MG63 (cell line): ENCODE measurements at regions not wholly inside any gene's neighbourhood (a gene's known extent, or its start where the extent isn't known, plus 50 kb on each side); places are given as distances from the start of the nearest gene placed in this dataset.
"Not testable (repeated sequence)": the region's sequence is repeated elsewhere in the genome, so short reads cannot be mapped to it uniquely, and the experiment has no call there.

Experiments used
- DNase-seq: peaks from one replicate; pipeline ENCODE4 v3.0.0-alpha.2; 2020
- H3K27me3 ChIP-seq: fragments of 250-450 bp; sonication (Bioruptor Pico); 2 replicates; pipeline ENCODE4 v1.5.1; 2020; ENCODE audit warnings: mild to moderate bottlenecking, moderate library complexity
- H3K36me3 ChIP-seq: fragments of 250-450 bp; sonication (Bioruptor Pico); 2 replicates; pipeline ENCODE4 v1.5.1; 2020; ENCODE audit warnings: mild to moderate bottlenecking, moderate library complexity
- H3K4me3 ChIP-seq: fragments of 250-450 bp; sonication (Bioruptor Pico); 2 replicates; pipeline ENCODE4 v1.5.1; 2020; ENCODE audit warnings: mild to moderate bottlenecking, moderate library complexity
- H3K9me3 ChIP-seq: fragments of 250-450 bp; sonication (Bioruptor Pico); 2 replicates; pipeline ENCODE4 v1.5.1; 2020; ENCODE audit warnings: mild to moderate bottlenecking, moderate library complexity

DNA sequence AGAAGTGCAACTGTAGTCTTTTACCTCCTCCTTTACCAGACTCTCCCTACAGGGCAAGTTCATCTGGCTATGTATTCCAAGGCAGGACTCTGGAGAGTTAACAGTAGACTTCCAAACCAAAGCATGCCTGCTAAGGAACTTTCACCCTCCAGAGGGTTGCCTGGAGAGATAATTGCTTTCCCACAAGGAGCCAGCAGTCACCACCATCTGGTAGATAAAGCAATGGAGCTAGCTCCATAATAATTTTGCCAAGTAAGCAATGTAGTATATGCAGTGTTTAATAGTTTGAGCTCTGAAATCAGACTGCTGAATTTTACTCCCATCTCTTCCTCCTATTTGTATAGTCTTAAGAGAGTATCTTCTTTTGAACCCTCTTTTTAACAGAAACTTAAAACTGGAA lies 566.8 kb upstream of the PTGER4 start:
- peaks cover 2% of the 10 kb centered on the region; the same call in 1 of the 2 replicates for H3K9me3 ChIP-seq
- no peak for DNase-seq
- no peak overlapping the region for H3K4me3 ChIP-seq

DNA sequence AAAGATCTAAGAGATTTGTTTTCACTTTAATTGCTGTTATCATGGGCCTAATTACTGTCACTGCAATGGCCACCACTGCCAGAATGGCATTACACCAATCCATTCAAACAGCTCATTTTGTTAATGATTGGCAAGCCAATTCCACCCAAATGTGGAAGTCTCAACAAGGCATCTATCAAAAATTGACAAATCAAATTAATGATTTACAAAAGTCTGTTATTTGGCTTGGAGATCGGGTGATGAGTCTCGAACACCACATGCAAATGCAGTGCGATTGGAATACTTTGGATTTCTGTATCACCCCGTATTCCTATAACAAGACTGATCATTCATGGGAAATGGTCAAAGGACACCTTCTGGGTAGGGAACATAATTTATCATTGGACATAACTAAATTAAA lies 568.7 kb upstream of the PTGER4 start:
- H3K36me3 ChIP-seq, H3K9me3 ChIP-seq, DNase-seq, H3K4me3 ChIP-seq, H3K27me3 ChIP-seq: not testable (repeated sequence)

More for the DNA sequence above, 566.8 kb upstream of the PTGER4 start:
- Histone ChIP-seq H3K27me3 (no peaks in the 10 kb centered on the region), H3K36me3 (no peaks in the 10 kb centered on the region)

DNA sequence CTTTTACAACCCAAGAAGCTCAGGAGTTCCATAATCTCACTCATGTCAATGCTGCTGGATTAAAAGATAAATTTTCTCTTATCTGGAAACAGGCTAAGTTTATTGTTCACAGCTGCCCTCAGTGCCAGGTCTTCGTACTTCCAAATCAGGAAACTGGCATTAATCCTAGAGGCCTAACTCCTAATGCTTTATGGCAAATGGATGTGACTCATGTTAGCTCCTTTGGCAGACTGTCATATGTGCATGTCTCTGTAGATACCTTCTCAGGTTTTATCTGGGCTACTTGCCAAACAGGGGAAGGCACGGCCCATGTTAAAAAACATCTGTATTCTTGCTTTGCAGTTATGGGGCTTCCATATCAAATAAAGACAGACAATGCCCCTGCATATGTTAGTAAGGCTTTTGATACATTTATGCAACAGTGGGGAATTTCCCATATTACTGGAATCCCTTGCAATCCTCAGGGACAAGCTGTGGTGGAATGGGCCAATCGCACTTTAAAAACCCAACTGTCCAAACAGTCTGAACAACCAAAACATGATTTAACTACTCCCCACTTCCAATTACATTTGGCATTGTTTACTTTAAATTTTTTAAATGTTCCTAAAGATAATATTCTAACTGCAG lies 570.8 kb upstream of the PTGER4 start:
- not testable (repeated sequence) for H3K4me3 ChIP-seq, H3K9me3 ChIP-seq, H3K36me3 ChIP-seq, H3K27me3 ChIP-seq
- DNase-seq = peak; percentile 63

DNA sequence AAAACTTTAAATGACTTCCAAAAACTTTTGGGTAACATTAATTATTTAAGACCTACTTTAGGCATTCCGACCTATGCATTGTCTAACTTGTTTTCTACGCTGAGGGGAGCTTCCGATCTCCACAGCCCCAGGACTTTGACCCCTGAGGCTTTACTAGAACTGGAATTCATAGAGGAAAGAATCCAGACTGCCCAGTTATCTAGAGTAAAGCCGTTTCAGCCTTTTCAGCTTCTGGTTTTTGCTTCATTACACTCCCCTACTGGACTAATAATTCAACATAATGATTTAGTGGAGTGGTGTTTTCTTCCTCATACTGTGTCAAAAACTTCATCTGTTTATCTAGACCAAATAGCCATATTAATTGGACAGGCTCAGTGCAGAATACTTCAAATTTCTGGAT lies 571.9 kb upstream of the PTGER4 start:
- H3K36me3 ChIP-seq, H3K9me3 ChIP-seq, DNase-seq, H3K27me3 ChIP-seq, H3K4me3 ChIP-seq: not testable (repeated sequence)

DNA sequence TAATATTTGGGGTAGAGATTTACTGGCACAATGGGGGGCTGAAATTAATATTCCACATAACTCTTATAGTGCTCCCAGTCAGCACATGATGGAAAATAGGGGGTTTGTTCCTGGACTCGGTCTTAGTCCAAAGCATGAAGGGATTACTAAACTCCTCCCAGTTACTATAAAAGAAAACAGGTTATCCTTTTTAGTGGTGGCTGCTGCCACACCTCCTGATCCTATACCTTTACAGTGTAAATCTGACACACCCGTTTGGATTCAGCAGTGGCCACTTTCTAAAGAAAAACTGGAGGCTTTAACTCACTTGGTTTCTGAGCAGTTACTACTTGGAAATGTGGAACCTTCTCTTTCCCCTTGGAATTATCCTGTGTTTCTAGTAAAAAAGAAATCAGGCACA lies 572.9 kb upstream of the PTGER4 start:
- no peak for DNase-seq
- Histone ChIP-seq H3K36me3 (no peaks in the 10 kb centered on the region), H3K4me3 (no peak overlapping the region), H3K27me3 (no peaks in the 10 kb centered on the region), H3K9me3 (no peaks in the 10 kb centered on the region; the same call in 1 of the 2 replicates)

DNA sequence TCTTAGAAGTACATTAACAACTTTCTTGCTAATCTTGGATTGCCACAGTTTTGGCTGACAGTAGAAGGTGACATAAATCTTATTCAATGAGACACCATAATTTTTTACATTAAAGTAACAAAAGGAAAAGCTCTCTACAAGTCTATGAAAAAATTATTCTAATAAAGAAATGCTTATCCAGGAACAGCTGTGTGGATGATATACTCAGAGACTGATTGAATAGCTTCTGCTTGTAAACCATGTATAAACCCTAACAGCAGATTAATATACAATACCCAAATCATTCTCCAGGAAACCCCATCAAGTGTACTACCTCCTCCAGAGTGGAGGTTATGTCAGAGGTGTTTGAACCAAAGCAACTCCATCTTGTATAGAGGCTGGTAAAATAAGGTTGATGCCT lies 581.4 kb upstream of the PTGER4 start:
- Histone ChIP-seq H3K4me3 (no peak overlapping the region), H3K9me3 (peaks cover 5% of the 10 kb centered on the region; the same call in 1 of the 2 replicates), H3K36me3 (no peaks in the 10 kb centered on the region), H3K27me3 (no peaks in the 10 kb centered on the region)
- DNase-seq = no peak

DNA sequence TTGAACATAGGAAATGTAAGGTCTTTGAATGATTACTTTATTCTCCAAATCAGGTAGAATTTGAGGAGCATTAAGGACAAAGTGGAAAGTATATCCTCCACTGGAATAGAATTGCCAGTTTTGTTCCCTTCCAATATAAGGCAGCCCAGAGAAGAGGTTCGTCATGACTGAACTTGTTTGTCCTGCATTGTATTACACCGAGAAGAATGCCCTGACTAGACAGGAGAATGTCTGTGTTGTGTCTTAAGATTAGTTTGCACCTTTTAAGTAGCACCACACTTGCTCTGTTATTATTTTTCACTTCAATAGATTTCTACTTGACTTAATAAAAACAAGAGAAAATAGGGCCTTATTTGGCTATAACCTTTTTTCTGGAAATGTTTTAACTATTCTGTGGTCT lies 586.2 kb upstream of the PTGER4 start:
- Histone ChIP-seq H3K36me3 (no peaks in the 10 kb centered on the region), H3K9me3 (peaks cover 26% of the 10 kb centered on the region), H3K27me3 (no peaks in the 10 kb centered on the region), H3K4me3 (no peak overlapping the region)
- no peak for DNase-seq

DNA sequence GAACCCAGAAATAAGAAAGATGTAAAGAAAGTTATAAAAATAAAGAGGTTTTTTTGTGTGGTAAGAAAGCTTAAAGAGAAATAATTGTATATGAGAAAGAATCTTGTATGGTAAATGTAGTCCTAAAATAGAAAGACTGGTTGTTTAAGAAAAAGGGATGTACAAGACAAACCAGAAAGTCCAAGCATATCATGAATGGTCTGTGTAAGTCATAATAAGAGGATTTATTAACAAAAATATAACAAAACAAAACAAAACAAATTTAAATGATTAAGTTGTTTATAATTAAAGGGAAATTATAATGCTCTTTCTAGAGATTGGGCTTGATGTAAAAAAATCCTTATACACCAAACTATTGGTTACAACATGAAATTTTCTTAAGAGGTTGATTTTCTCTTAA lies 590.4 kb upstream of the PTGER4 start:
- no peaks in the 10 kb centered on the region for H3K27me3 ChIP-seq
- H3K4me3 ChIP-seq = no peak overlapping the region
- H3K9me3 ChIP-seq = peaks cover 31% of the 10 kb centered on the region
- no peaks in the 10 kb centered on the region for H3K36me3 ChIP-seq
- no peak for DNase-seq

DNA sequence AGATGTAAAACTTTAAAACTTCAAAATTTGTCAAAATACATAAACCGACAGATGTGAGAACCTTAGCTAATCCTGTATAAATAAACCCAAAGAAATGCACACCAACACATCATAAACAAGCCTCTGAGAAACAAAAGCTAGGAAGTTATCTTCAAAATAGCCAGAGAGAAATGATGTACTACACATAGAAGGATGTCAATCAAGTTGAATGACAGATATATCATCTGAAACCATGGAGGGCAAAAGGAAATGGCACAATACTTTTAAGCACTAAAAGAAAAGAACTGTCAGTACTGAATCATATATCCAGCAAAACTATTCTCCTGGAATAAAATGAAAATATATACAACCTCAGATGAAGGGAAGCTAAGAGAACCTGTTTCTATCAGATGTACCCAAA lies 595.1 kb upstream of the PTGER4 start:
- peaks cover 18% of the 10 kb centered on the region for H3K9me3 ChIP-seq
- no peaks in the 10 kb centered on the region for H3K36me3 ChIP-seq
- no peak for DNase-seq
- H3K4me3 ChIP-seq = no peak overlapping the region
- H3K27me3 ChIP-seq = no peaks in the 10 kb centered on the region

DNA sequence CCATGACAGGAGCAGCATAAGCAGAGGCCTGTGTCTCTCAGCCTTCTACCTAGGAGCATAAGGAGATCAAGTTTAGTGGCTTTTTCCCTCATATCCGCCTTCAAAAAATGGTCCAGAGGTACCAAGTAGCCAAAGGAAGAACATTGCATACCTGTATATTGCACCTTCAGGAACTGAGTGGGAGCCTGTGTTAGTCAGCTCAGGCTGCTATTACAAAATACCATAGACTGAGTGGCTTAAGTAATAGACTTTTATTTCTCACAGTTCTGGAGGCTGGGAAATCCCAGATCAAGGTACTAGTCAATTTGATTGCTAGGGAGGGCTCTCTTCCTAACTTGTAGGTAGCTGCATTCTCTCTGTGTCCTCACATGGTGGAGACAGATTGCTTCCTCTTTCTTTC lies 597.4 kb upstream of the PTGER4 start:
- Histone ChIP-seq H3K9me3 (peaks cover 7% of the 10 kb centered on the region; the same call in 1 of the 2 replicates), H3K4me3 (no peak overlapping the region), H3K36me3 (no peaks in the 10 kb centered on the region), H3K27me3 (no peaks in the 10 kb centered on the region)
- DNase-seq = no peak

DNA sequence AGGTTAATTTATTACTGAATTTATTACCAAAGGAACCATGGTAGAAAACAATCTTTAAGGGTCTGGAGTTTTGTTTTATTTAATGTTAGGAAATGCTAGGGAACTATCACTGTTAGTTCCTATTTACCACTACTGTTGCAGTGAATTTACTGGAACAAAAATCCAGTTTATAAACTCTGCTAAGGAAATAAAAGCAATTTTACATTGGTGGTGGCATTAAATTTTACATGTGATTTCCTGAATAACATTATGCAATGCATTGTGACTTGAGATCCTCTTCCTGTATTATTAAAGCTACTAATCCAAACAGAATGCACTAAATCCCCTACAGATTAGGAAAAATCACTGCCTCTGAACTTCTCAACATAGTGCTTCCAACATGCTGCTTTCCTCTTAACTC lies 599.5 kb upstream of the PTGER4 start:
- Histone ChIP-seq H3K27me3 (no peaks in the 10 kb centered on the region), H3K9me3 (peaks cover 6% of the 10 kb centered on the region; the same call in 1 of the 2 replicates), H3K36me3 (no peaks in the 10 kb centered on the region), H3K4me3 (no peak overlapping the region)
- no peak for DNase-seq

DNA sequence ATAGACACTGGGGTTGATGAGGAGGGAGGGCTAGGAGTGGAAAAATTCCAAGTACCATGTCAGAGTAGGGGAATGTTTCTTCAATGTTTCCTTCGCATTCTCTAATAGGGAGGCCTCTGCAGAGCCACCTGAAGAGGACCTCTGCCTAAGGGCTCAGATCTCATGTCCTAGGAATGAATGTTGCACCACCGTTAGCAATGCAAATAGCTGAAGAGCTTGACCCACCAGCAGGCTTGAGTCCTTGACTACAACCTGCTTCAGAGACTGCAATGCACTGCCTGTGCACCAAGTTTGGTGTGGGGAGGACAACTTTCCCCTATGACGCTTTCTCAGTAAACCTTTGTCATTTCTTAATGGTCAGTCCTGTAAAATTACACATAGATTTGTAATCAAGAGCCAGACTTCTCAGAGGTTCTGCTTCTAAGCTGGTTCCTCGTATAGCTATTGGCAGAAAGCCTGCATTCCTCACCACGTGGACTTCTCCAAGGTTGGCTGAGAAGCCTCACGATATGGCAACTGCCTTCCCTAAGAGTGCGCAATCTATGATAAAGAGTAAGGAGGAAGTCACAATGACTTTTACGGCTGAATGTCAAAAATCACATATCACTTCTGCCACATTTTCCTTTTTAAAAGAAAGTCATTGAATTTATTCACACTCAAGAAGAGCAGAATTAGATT lies 600.7 kb upstream of the PTGER4 start:
- H3K9me3 ChIP-seq = no peaks in the 10 kb centered on the region; the same call in 1 of the 2 replicates
- H3K27me3 ChIP-seq = no peaks in the 10 kb centered on the region
- H3K36me3 ChIP-seq = no peaks in the 10 kb centered on the region
- DNase-seq = no peak
- no peak overlapping the region for H3K4me3 ChIP-seq

DNA sequence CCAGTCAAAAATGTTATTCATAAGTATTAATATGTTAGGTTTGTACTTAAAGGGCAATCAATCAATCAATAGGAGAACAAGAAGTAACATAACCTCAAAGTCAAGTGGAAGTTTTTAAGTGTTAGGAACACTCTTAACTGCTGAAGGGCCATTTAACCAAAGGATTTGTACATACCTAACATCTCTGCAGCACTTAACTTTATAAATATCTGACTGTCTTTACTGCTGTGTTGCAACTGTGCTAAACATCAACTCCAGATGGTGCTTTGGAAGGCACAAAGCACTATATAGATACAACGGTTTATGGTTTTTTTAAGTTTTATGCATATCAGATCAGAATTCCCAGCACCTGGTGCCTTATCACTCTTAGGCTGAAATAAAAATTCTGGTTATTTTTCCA lies 604.9 kb upstream of the PTGER4 start:
- DNase-seq = no peak
- Histone ChIP-seq H3K4me3 (no peak overlapping the region), H3K36me3 (no peaks in the 10 kb centered on the region), H3K27me3 (no peaks in the 10 kb centered on the region), H3K9me3 (no peaks in the 10 kb centered on the region; the same call in 1 of the 2 replicates)

DNA sequence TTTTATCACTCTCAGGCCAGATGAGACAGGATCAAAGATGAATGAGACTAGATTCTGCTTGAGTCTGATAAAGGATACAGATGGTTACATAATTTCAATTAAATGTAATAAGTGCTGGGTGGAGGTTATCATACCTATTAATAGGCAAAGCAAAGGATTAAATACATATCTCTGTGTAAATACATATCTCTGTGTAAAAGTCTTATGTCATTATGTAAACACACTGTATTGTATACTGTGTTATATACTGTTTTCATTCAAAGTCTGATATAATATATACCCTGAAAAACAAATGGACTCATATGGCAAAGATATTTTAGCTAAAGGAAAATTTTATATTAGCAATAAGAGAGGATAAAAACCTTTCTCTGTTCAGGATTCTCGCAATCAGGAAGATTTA lies 605.8 kb upstream of the PTGER4 start:
- Histone ChIP-seq H3K9me3 (no peaks in the 10 kb centered on the region; the same call in 1 of the 2 replicates), H3K4me3 (no peak overlapping the region), H3K36me3 (no peaks in the 10 kb centered on the region), H3K27me3 (no peaks in the 10 kb centered on the region)
- DNase-seq = no peak

DNA sequence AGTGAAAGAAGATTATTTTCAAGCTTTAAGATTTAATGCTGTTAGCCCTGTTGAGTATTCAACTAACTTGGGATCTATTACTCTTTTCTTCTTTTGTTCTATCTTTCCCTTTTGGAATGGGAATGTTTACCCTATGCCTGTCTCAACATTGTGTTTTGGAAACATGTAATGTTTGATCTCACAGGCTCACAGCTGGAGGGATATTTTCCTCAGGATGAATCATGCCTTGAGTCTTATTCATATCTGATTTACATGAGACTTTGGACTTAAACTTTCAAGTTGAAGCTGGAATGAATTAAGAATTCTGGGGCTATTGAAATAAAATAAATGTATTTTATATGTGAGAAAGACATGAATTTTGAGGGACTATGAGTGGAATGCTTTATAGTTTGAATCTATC lies 607.8 kb upstream of the PTGER4 start:
- peak; percentile 24 for DNase-seq
- H3K36me3 ChIP-seq = no peaks in the 10 kb centered on the region
- H3K9me3 ChIP-seq = no peaks in the 10 kb centered on the region; the same call in 1 of the 2 replicates
- H3K4me3 ChIP-seq = no peak overlapping the region
- H3K27me3 ChIP-seq = no peaks in the 10 kb centered on the region

DNA sequence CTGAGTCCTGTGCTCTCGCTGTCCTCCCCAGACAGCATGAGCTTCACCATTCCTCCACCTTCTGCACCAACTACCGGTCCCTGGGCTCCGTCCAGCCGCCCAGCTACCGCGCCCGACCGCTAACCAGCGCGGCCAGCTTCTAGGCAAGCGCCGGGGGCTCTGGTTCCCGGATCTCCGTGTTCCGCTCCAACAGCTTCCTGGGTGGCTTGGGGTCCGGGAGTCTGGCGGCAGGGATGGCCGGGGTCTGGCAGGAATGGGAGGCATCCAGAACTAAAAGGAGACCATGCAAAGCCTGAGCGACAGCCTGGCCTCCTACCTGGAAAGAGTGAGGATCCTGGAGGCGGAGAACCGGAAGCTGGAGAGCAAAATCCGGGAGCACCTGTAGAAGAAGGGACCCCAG lies 613.1 kb upstream of the PTGER4 start:
- Histone ChIP-seq H3K9me3 (no peaks in the 10 kb centered on the region), H3K27me3 (no peaks in the 10 kb centered on the region), H3K4me3 (no peak overlapping the region), H3K36me3 (no peaks in the 10 kb centered on the region)
- no peak for DNase-seq

DNA sequence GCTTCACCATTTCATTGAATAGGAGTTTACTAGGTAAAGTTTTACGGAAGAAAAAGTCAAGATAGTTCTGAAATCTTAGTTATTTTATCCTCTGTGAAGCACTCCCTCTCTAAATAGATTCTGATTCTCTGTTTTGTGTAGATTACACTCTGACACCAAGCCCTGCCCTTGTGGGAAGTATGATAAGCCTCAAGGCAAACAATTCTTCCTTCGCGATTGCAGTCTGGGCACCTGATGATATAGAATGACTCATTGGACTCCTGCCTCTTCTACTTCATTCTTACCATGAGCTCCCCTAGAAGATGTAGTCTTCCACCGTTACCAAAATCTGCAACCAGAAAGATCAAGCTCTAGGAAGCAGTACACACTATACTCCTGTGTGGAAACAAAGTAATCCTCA lies 626.9 kb upstream of the PTGER4 start:
- no peaks in the 10 kb centered on the region; the same call in 1 of the 2 replicates for H3K9me3 ChIP-seq
- DNase-seq = peak; percentile 11
- H3K27me3 ChIP-seq = no peaks in the 10 kb centered on the region
- H3K4me3 ChIP-seq = no peak overlapping the region
- H3K36me3 ChIP-seq = no peaks in the 10 kb centered on the region

DNA sequence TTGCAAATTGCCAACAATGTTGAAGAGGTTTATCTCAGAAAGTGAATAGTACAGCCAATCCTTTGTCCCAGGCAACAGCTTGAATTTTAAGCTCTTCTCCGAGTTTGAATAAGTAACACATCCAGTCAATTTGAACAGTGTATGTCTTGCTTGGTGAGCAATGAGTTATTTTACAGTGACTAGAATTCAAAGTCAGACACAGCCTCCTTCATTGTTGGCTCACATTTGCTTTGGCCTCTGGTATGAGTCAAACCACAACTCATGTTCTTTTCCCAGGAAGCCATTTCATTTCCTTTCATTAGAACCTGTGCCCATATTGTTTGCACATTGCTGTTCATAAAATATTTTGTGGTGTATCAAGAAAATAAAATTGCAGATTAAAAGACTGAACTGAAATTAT lies 622.0 kb upstream of the DAB2 start:
- Histone ChIP-seq H3K27me3 (no peaks in the 10 kb centered on the region), H3K9me3 (no peaks in the 10 kb centered on the region; the same call in 1 of the 2 replicates), H3K36me3 (no peaks in the 10 kb centered on the region), H3K4me3 (no peak overlapping the region)
- DNase-seq = peak; percentile 49
